Left colon (tissue), 2 donors: ENCODE measurements at regions not wholly inside any gene's neighbourhood (a gene's known extent, or its start where the extent isn't known, plus 50 kb on each side); places are given as distances from the start of the nearest gene placed in this dataset.

Source experiments
- ATAC-seq: fragments of 200-7000 bp; cut with Tn5 transposase; one replicate; pipeline ENCODE4 v1.9.1; 2020; ENCODE audit warnings: mild to moderate bottlenecking, moderate library complexity
- DNase-seq, 2 donors: peaks; one replicate each; pipeline ENCODE4 v3.0.0-alpha.2; 2020
- intact Hi-C, 2 donors: fragments of 100-400 bp; cut with DNase I in 1 of 2; cut with micrococcal nuclease in 1 of 2; formaldehyde crosslinking; loops; one replicate each; pipeline versions ENCODE4 v1.11.2 to v1.14.0; 2022; cut with DNase I, micrococcal nuclease
- donor health status: DM: no; HTN: no; CAD: no.
- donor health status: DM: yes; HTN: yes; CAD: no.

GRCh38 chr14:39912192-39913100 is 480.2 kb upstream of the FBXO33 start:
- no peak for DNase-seq
- ATAC-seq, result no peak
- intact Hi-C loops, result no loop called here

GRCh38 chr14:39897657-39898056 is 465.4 kb upstream of the FBXO33 start:
- DNase-seq, result no peak
- intact Hi-C loops, result no loop called here
- no peak for ATAC-seq

GRCh38 chr14:39890026-39890425 is 457.8 kb upstream of the FBXO33 start:
- ATAC-seq (no peak), DNase-seq (no peak)
- intact Hi-C loops, result no loop called here

GRCh38 chr14:39884091-39884490 is 451.9 kb upstream of the FBXO33 start:
- intact Hi-C loops, result no loop called here
- ATAC-seq, result no peak
- DNase-seq, result no peak

- no peak for DNase-seq
- intact Hi-C loops, result no loop called here
- no peak for ATAC-seq
Observed at GRCh38 chr14:39880965-39881364, 448.7 kb upstream of the FBXO33 start.

- intact Hi-C loops, result no loop called here
- ATAC-seq (no peak), DNase-seq (no peak)
Observed at GRCh38 chr14:39880106-39880695, 448.0 kb upstream of the FBXO33 start.

- intact Hi-C loops, result no loop called here
- DNase-seq (no peak), ATAC-seq (no peak)
Observed at GRCh38 chr14:39877577-39878190, 445.5 kb upstream of the FBXO33 start.

GRCh38 chr14:39876916-39877315 is 444.7 kb upstream of the FBXO33 start:
- DNase-seq (no peak), ATAC-seq (no peak)
- intact Hi-C loops, result no loop called here

GRCh38 chr14:39875028-39875427 is 442.8 kb upstream of the FBXO33 start:
- intact Hi-C loops, result no loop called here
- DNase-seq, result no peak

GRCh38 chr14:39873791-39874190 is 441.6 kb upstream of the FBXO33 start:
- no peak for DNase-seq

More at GRCh38 chr14:39875028-39875427, 442.8 kb upstream of the FBXO33 start:
- ATAC-seq, result no peak

GRCh38 chr14:39868949-39869348 is 436.7 kb upstream of the FBXO33 start:
- intact Hi-C loops, result no loop called here
- DNase-seq (no peak), ATAC-seq (no peak)

More at GRCh38 chr14:39873791-39874190, 441.6 kb upstream of the FBXO33 start:
- intact Hi-C loops, result no loop called here
- ATAC-seq, result no peak

GRCh38 chr14:39868251-39868650 is 436.0 kb upstream of the FBXO33 start:
- no peak for ATAC-seq

GRCh38 chr14:39863441-39863840 is 431.2 kb upstream of the FBXO33 start:
- intact Hi-C loops, result no loop called here
- no peak for ATAC-seq

More at GRCh38 chr14:39868251-39868650, 436.0 kb upstream of the FBXO33 start:
- intact Hi-C loops, result no loop called here
- no peak for DNase-seq

GRCh38 chr14:39861696-39862095 is 429.5 kb upstream of the FBXO33 start:
- intact Hi-C loops, result no loop called here
- ATAC-seq, result no peak
- DNase-seq, result no peak

More at GRCh38 chr14:39863441-39863840, 431.2 kb upstream of the FBXO33 start:
- DNase-seq, result no peak

- DNase-seq (no peak), ATAC-seq (no peak)
- intact Hi-C loops, result no loop called here
Observed at GRCh38 chr14:39861229-39861600, 429.0 kb upstream of the FBXO33 start.

- ATAC-seq (no peak), DNase-seq (no peak)
- intact Hi-C loops, result no loop called here
Observed at GRCh38 chr14:39860596-39861228, 428.5 kb upstream of the FBXO33 start.

- DNase-seq, result no peak
- no peak for ATAC-seq
Observed at GRCh38 chr14:39859314-39859713, 427.1 kb upstream of the FBXO33 start.

GRCh38 chr14:39857376-39858055 is 425.3 kb upstream of the FBXO33 start:
- no peak for ATAC-seq
- intact Hi-C loops, result no loop called here
- DNase-seq, result no peak

More at GRCh38 chr14:39859314-39859713, 427.1 kb upstream of the FBXO33 start:
- intact Hi-C loops, result no loop called here

GRCh38 chr14:39853441-39853840 is 421.2 kb upstream of the FBXO33 start:
- intact Hi-C loops, result no loop called here
- no peak for ATAC-seq
- DNase-seq, result no peak
